H9 (cell line): ENCODE measurements at regions not wholly inside any gene's neighbourhood (a gene's known extent, or its start where the extent isn't known, plus 50 kb on each side); places are given as distances from the start of the nearest gene placed in this dataset.

Experiments
- DNase-seq: peaks from one replicate; pipeline ENCODE4 v3.0.0-alpha.2; 2017
- H2AFZ ChIP-seq: one replicate; pipeline ENCODE4 v1.6.1; 2013; ENCODE audit warnings: mild to moderate bottlenecking, low read length, control low read depth, moderate library complexity
- H2AK5ac ChIP-seq: 2 replicates; pipeline ENCODE4 v1.6.1; 2013; ENCODE audit warnings: low read length, control low read depth, mixed read lengths; ENCODE audit not compliant: insufficient read length
- H2BK120ac ChIP-seq: one replicate; pipeline ENCODE4 v1.6.1; 2013; ENCODE audit warnings: low read depth, mild to moderate bottlenecking, low read length, control low read depth, inconsistent platforms; ENCODE audit not compliant: poor library complexity, severe bottlenecking
- H2BK12ac ChIP-seq: 2 replicates; pipeline ENCODE4 v1.6.1; 2013; ENCODE audit warnings: low read length, control low read depth, mixed read lengths, low read depth; ENCODE audit not compliant: insufficient read length
- H2BK15ac ChIP-seq: 2 replicates; pipeline ENCODE4 v1.6.1; 2013; ENCODE audit warnings: low read depth, low read length, control low read depth
- H2BK20ac ChIP-seq: one replicate; pipeline ENCODE4 v1.6.1; 2013; ENCODE audit warnings: low read depth, mild to moderate bottlenecking, low read length, control low read depth, inconsistent platforms; ENCODE audit not compliant: poor library complexity, severe bottlenecking
- H2BK5ac ChIP-seq: 2 replicates; pipeline ENCODE4 v1.6.1; 2013; ENCODE audit warnings: low read length, control low read depth, mixed read lengths; ENCODE audit not compliant: insufficient read length
- H3K14ac ChIP-seq: 2 replicates; pipeline ENCODE4 v1.6.1; 2013; ENCODE audit warnings: low read length, control low read depth; ENCODE audit not compliant: insufficient read depth
- H3K18ac ChIP-seq: 2 replicates; pipeline ENCODE4 v1.6.1; 2013; ENCODE audit warnings: low read depth, mild to moderate bottlenecking, mixed read lengths, low read length, control low read depth; ENCODE audit not compliant: insufficient read length
- H3K23ac ChIP-seq: 2 replicates; pipeline ENCODE4 v1.6.1; 2013; ENCODE audit warnings: low read length, control low read depth, mixed read lengths, low read depth; ENCODE audit not compliant: insufficient read length
- H3K23me2 ChIP-seq: 2 replicates; pipeline ENCODE4 v1.6.1; 2013; ENCODE audit warnings: low read depth, mild to moderate bottlenecking, mixed read lengths, low read length, control low read depth; ENCODE audit not compliant: insufficient read length, poor library complexity, severe bottlenecking
- H3K27ac ChIP-seq: 2 replicates; pipeline ENCODE4 v1.5.1; 2013; ENCODE audit warnings: low read length, control low read depth, mixed read lengths, low read depth; ENCODE audit not compliant: insufficient read length
- H3K27me3 ChIP-seq: 2 replicates; pipeline ENCODE4 v1.6.1; 2013; ENCODE audit warnings: low read length, control low read depth, inconsistent platforms; ENCODE audit not compliant: insufficient read depth
- H3K4ac ChIP-seq: 2 replicates; pipeline ENCODE4 v1.6.1; 2013; ENCODE audit warnings: low read depth, mild to moderate bottlenecking, control low read depth, inconsistent platforms, low read length, moderate library complexity
- H3K4me1 ChIP-seq: 2 replicates; pipeline ENCODE4 v1.6.1; 2013; ENCODE audit warnings: low read length, control low read depth, inconsistent platforms; ENCODE audit not compliant: insufficient read depth
- H3K4me2 ChIP-seq: 2 replicates; pipeline ENCODE4 v1.6.1; 2013; ENCODE audit warnings: low read length, control low read depth, mixed read lengths; ENCODE audit not compliant: insufficient read length, insufficient read depth
- H3K56ac ChIP-seq: 2 replicates; pipeline ENCODE4 v1.6.1; 2013; ENCODE audit warnings: low read depth, mild to moderate bottlenecking, mixed read lengths, low read length, control low read depth; ENCODE audit not compliant: insufficient read length
- H3K79me1 ChIP-seq: 2 replicates; pipeline ENCODE4 v1.6.1; 2013; ENCODE audit warnings: low read depth, mild to moderate bottlenecking, moderate library complexity, low read length, control low read depth, inconsistent platforms; ENCODE audit not compliant: insufficient read depth, poor library complexity, severe bottlenecking
- H3K79me2 ChIP-seq: 2 replicates; pipeline ENCODE4 v1.6.1; 2013; ENCODE audit warnings: low read length, control low read depth, inconsistent platforms; ENCODE audit not compliant: insufficient read depth
- H3K9ac ChIP-seq: 2 replicates; pipeline ENCODE4 v1.6.1; 2013; ENCODE audit warnings: low read length, control low read depth, mixed read lengths; ENCODE audit not compliant: insufficient read length; ENCODE audit errors: extremely low read depth
- H3K9me3 ChIP-seq: one replicate; pipeline ENCODE4 v1.6.1; 2013; ENCODE audit warnings: low read depth, low read length, inconsistent platforms; ENCODE audit not compliant: control insufficient read depth
- H3T11ph ChIP-seq: one replicate; pipeline ENCODE4 v1.6.1; 2013; ENCODE audit warnings: mild to moderate bottlenecking, low read length, control low read depth, inconsistent platforms
- H4K20me1 ChIP-seq: one replicate; pipeline ENCODE4 v1.6.1; 2013; ENCODE audit not compliant: control insufficient read depth, insufficient read length, insufficient read depth
- H4K5ac ChIP-seq: 2 replicates; pipeline ENCODE4 v1.6.1; 2013; ENCODE audit warnings: low read depth, mild to moderate bottlenecking, mixed read lengths, low read length, control low read depth; ENCODE audit not compliant: insufficient read length
- H4K8ac ChIP-seq: replicated peaks from 2 replicates; pipeline ENCODE4 v1.6.1; 2013; ENCODE audit warnings: low read length, control low read depth, mixed read lengths, low read depth; ENCODE audit not compliant: insufficient read length
- H4K91ac ChIP-seq: 2 replicates; pipeline ENCODE4 v1.6.1; 2013; ENCODE audit warnings: low read depth, mild to moderate bottlenecking, moderate library complexity, mixed read lengths, low read length, control low read depth; ENCODE audit not compliant: insufficient read length
- H3K27ac Mint-ChIP-seq, 3 experiments: 2 replicates in 2 of 3; 3 replicates in 1 of 3; pipeline ENCODE4 v1.8.0; 2020 to 2021; ENCODE audit warnings: mixed read lengths in 3 of 3, mild to moderate bottlenecking in 1 of 3, moderate library complexity in 1 of 3
- H3K27me3 Mint-ChIP-seq: 2 replicates; pipeline ENCODE4 v1.8.0; 2021; ENCODE audit warnings: low read depth, mild to moderate bottlenecking, moderate library complexity, mixed read lengths
- H3K36me3 Mint-ChIP-seq, 3 experiments: 2 replicates in 2 of 3; 3 replicates in 1 of 3; pipeline ENCODE4 v1.8.0; 2020 to 2021; ENCODE audit warnings: low read depth in 3 of 3, mixed read lengths in 3 of 3; ENCODE audit not compliant: insufficient read depth in 1 of 3
- H3K4me1 Mint-ChIP-seq, 2 experiments: 2 replicates each; pipeline ENCODE4 v1.8.0; 2020; ENCODE audit warnings: mixed read lengths in 2 of 2
- H3K4me3 Mint-ChIP-seq, 2 experiments: 2 replicates in 1 of 2; 3 replicates in 1 of 2; pipeline ENCODE4 v1.8.0; 2020 to 2021; ENCODE audit warnings: mild to moderate bottlenecking in 2 of 2, mixed read lengths in 2 of 2, moderate library complexity in 1 of 2
- H3K9me3 Mint-ChIP-seq, 2 experiments: 2 replicates in 1 of 2; 3 replicates in 1 of 2; pipeline ENCODE4 v1.8.0; 2020; ENCODE audit warnings: mild to moderate bottlenecking in 2 of 2, mixed read lengths in 2 of 2, moderate library complexity in 1 of 2
- CTCF ChIP-seq: fragments of 200-600 bp; sonication (generic); conservative IDR thresholded peaks from 3 replicates; pipeline ENCODE4 v1.8.0; 2021; ENCODE audit warnings: antibody characterized with exemption, mild to moderate bottlenecking
- WGBS: extraction: QIAGEN DNeasy Blood & Tissue Kit; methylation state at CpG from one replicate; pipeline ENCODE4 v1.1.7; 2013; ENCODE audit warnings: missing lambda C conversion rate, low lambda C conversion rate, mixed read lengths; ENCODE audit not compliant: insufficient read length; ENCODE audit errors: extremely low coverage; 5-methylcytosine and 5-hydroxymethylcytosine counted together

- no peaks in the 10 kb centered on the region for H3K23me2 ChIP-seq
- H4K20me1 ChIP-seq: no peaks in the 10 kb centered on the region
- H3K9ac ChIP-seq: no peak overlapping the region
- Mint-ChIP-seq H3K27ac (no peak overlapping the region), H3K4me3 (no peak overlapping the region), H3K9me3 (no peaks in the 10 kb centered on the region), H3K36me3 (no peaks in the 10 kb centered on the region), H3K27me3 (no peaks in the 10 kb centered on the region; the same call in 1 of the 2 replicates), H3K4me1 (no peaks in the 10 kb centered on the region)
- no peak overlapping the region for H3T11ph ChIP-seq
- no peaks in the 10 kb centered on the region for H3K79me2 ChIP-seq
- no peak overlapping the region for H2BK12ac ChIP-seq
- no peak overlapping the region for H2AFZ ChIP-seq
- H2AK5ac ChIP-seq: no peak overlapping the region
- H2BK120ac ChIP-seq: no peak overlapping the region
- no peak overlapping the region for H3K4ac ChIP-seq
- H3K18ac ChIP-seq: no peak overlapping the region
- no peak overlapping the region for H3K14ac ChIP-seq
- DNase-seq: no peak
- no peaks in the 10 kb centered on the region for H3K9me3 ChIP-seq
- no peak overlapping the region for H3K27ac ChIP-seq
- no peaks in the 10 kb centered on the region for H3K27me3 ChIP-seq
- H2BK20ac ChIP-seq: no peak overlapping the region
- H4K91ac ChIP-seq: no peak overlapping the region
- H3K79me1 ChIP-seq: no peaks in the 10 kb centered on the region
- TF ChIP-seq CTCF: no peak
- no peaks in the 10 kb centered on the region for H3K4me1 ChIP-seq
- WGBS: no CpG with 5 or more reads among the region's 1 CpG
- H3K56ac ChIP-seq: no peak overlapping the region
- no peak overlapping the region for H3K4me2 ChIP-seq
- H3K23ac ChIP-seq: no peak overlapping the region
- no peak overlapping the region for H2BK5ac ChIP-seq
- H2BK15ac ChIP-seq: no peak overlapping the region
- H4K8ac ChIP-seq: no peak overlapping the region
- H4K5ac ChIP-seq: no peak overlapping the region
Measured at GRCh38 chr11:42812361-42812760, 499.4 kb upstream of the API5 start.
